GM23338 (cell line): ENCODE measurements at regions not wholly inside any gene's neighbourhood (a gene's known extent, or its start where the extent isn't known, plus 50 kb on each side); places are given as distances from the start of the nearest gene placed in this dataset.

Experiments
- ATAC-seq: fragments of 200-7000 bp; cut with Tn5 transposase; 3 replicates; pipeline ENCODE4 v1.9.1; 2020
- DNase-seq: peaks from one replicate; pipeline ENCODE4 v3.0.0-alpha.2; 2015; ENCODE audit warnings: low spot score
- H2AFZ ChIP-seq: fragments of 200-600 bp; sonication (generic); 2 replicates; pipeline ENCODE4 v1.8.0; 2016; ENCODE audit warnings: antibody characterized with exemption, mild to moderate bottlenecking, moderate library complexity
- H3F3A ChIP-seq: fragments of 200-600 bp; sonication (generic); replicated peaks from 2 replicates; pipeline ENCODE4 v1.8.0; 2017; ENCODE audit warnings: antibody characterized with exemption, mixed run types, low read depth
- H3K27ac ChIP-seq: fragments of 200-600 bp; sonication (generic); 2 replicates; pipeline ENCODE4 v1.6.1; 2016; ENCODE audit warnings: low read depth
- H3K27me3 ChIP-seq: fragments of 200-600 bp; sonication (generic); 2 replicates; pipeline ENCODE4 v1.8.0; 2016; ENCODE audit warnings: mild to moderate bottlenecking, mixed run types, moderate library complexity; ENCODE audit not compliant: insufficient read depth
- H3K36me3 ChIP-seq: fragments of 200-600 bp; sonication (generic); 2 replicates; pipeline ENCODE4 v1.8.0; 2016; ENCODE audit warnings: mild to moderate bottlenecking; ENCODE audit not compliant: insufficient read depth
- H3K4me1 ChIP-seq: fragments of 200-600 bp; sonication (generic); 2 replicates; pipeline ENCODE4 v1.8.0; 2016; ENCODE audit warnings: mild to moderate bottlenecking, moderate library complexity; ENCODE audit not compliant: insufficient read depth
- H3K4me2 ChIP-seq: fragments of 200-600 bp; sonication (generic); 2 replicates; pipeline ENCODE4 v1.7.1; 2017; ENCODE audit warnings: mixed run types
- H3K4me3 ChIP-seq: fragments of 200-600 bp; sonication (generic); 2 replicates; pipeline ENCODE4 v1.6.1; 2016; ENCODE audit warnings: mixed run types
- H3K79me2 ChIP-seq: fragments of 200-600 bp; sonication (generic); replicated peaks from 2 replicates; pipeline ENCODE4 v1.8.0; 2017; ENCODE audit warnings: mild to moderate bottlenecking; ENCODE audit not compliant: insufficient read depth
- H3K9me2 ChIP-seq: fragments of 200-600 bp; sonication (generic); 2 replicates; pipeline ENCODE4 v1.8.0; 2017; ENCODE audit not compliant: insufficient read depth
- H4K20me1 ChIP-seq: fragments of 200-600 bp; sonication (generic); replicated peaks from 2 replicates; pipeline ENCODE4 v1.8.0; 2017; ENCODE audit warnings: mild to moderate bottlenecking; ENCODE audit not compliant: insufficient read depth
- H3K27ac Mint-ChIP-seq: 2 replicates; pipeline ENCODE4 v1.8.0; 2020; ENCODE audit warnings: inconsistent platforms, mild to moderate bottlenecking, moderate library complexity, mixed read lengths
- H3K27me3 Mint-ChIP-seq: 3 replicates; pipeline ENCODE4 v1.8.0; 2022; ENCODE audit warnings: low read depth, mild to moderate bottlenecking, moderate library complexity, mixed read lengths, inconsistent platforms; ENCODE audit not compliant: insufficient read depth, poor library complexity
- H3K36me3 Mint-ChIP-seq: 3 replicates; pipeline ENCODE4 v1.8.0; 2021; ENCODE audit warnings: low read depth, mild to moderate bottlenecking, inconsistent platforms, moderate library complexity, mixed read lengths
- H3K4me1 Mint-ChIP-seq: 3 replicates; pipeline ENCODE4 v1.8.0; 2020; ENCODE audit warnings: mild to moderate bottlenecking, inconsistent platforms, mixed read lengths
- H3K4me3 Mint-ChIP-seq: 3 replicates; pipeline ENCODE4 v1.8.0; 2021; ENCODE audit warnings: moderate library complexity, mild to moderate bottlenecking, inconsistent platforms, mixed read lengths
- H3K9me3 Mint-ChIP-seq: 3 replicates; pipeline ENCODE4 v1.8.0; 2020; ENCODE audit warnings: moderate library complexity, mild to moderate bottlenecking, inconsistent platforms, mixed read lengths
- CREB1 ChIP-seq: fragments of 250-450 bp; sonication (Bioruptor Pico); IDR thresholded peaks from 2 replicates; pipeline ENCODE4 v1.5.0; 2020; ENCODE audit warnings: low read depth, mild to moderate bottlenecking, moderate library complexity
- CTCF ChIP-seq, 2 experiments: fragments of 200-600 bp in 1 of 2; sonication (generic) in 1 of 2; conservative IDR thresholded peaks; 2 replicates each; pipeline versions ENCODE4 v1.5.1 to v1.6.1; 2016 to 2017; ENCODE audit warnings: antibody characterized with exemption in 2 of 2, low read depth in 2 of 2, mild to moderate bottlenecking in 2 of 2, moderate library complexity in 1 of 2
- ETS1 ChIP-seq: IDR thresholded peaks from 2 replicates; pipeline ENCODE4 v1.6.1; 2016; ENCODE audit warnings: antibody characterized with exemption
- EZH2 ChIP-seq: fragments of 200-600 bp; sonication (generic); IDR thresholded peaks from one replicate; pipeline ENCODE4 v1.8.0; 2017; ENCODE audit warnings: antibody characterized with exemption, mild to moderate bottlenecking, low read depth; ENCODE audit not compliant: unreplicated experiment
- EZH2phosphoT487 ChIP-seq: fragments of 200-600 bp; sonication (generic); IDR thresholded peaks from one replicate; pipeline ENCODE4 v1.8.1; 2018; ENCODE audit warnings: antibody characterized with exemption; ENCODE audit not compliant: unreplicated experiment
- JUNB ChIP-seq: IDR thresholded peaks from one replicate; pipeline ENCODE4 v1.6.1; 2016; ENCODE audit warnings: antibody characterized with exemption; ENCODE audit not compliant: unreplicated experiment
- NANOG ChIP-seq: IDR thresholded peaks from 2 replicates; pipeline ENCODE4 v1.6.1; 2016; ENCODE audit warnings: antibody characterized with exemption, borderline replicate concordance
- POLR2AphosphoS5 ChIP-seq: IDR thresholded peaks from 2 replicates; pipeline ENCODE4 v1.6.1; 2016; ENCODE audit warnings: antibody characterized with exemption, low read depth
- STAT1 ChIP-seq: IDR thresholded peaks from one replicate; pipeline ENCODE4 v1.6.1; 2016; ENCODE audit warnings: antibody characterized with exemption; ENCODE audit not compliant: unreplicated experiment
- ZNF114 ChIP-seq: fragments of 250-450 bp; sonication (Bioruptor Pico); IDR thresholded peaks from 2 replicates; pipeline ENCODE4 v1.5.0; 2020; ENCODE audit warnings: mild to moderate bottlenecking, moderate library complexity
- ZNF331 ChIP-seq: fragments of 250-450 bp; sonication (Bioruptor Pico); IDR thresholded peaks from 2 replicates; pipeline ENCODE4 v1.5.0; 2020; ENCODE audit warnings: low read depth, mild to moderate bottlenecking, moderate library complexity
- ZNF462 ChIP-seq: fragments of 250-450 bp; sonication (Bioruptor Pico); IDR thresholded peaks from 2 replicates; pipeline ENCODE4 v1.5.0; 2020; ENCODE audit warnings: mild to moderate bottlenecking, moderate library complexity
- TF ChIP-seq, protein P1 (sequence below): IDR thresholded peaks from one replicate; pipeline ENCODE4 v1.6.1; 2018; ENCODE audit warnings: antibody characterized with exemption; ENCODE audit not compliant: unreplicated experiment

DNA sequence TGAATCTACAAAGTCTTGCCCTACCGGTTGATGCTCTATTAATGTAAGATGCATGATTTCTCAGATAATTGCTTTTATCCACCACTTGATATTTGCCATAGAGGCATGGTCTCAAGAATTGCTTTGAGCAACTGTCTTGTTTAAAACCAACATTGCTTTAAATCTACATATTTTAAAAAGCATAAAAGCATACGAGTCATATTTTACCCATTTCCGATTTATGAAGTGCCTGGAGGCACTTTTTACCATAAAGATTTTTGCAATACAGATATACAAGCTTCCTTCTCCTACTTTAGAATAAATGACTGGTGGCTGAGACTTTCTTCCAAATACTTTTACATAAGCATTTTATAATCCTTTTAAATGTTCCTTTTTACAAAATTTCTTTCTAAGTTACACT lies 517.6 kb downstream of the TXNL1 start:
- H3K27me3 Mint-ChIP-seq, result no peaks in the 10 kb centered on the region
- no peak for DNase-seq
- no peak for TF ChIP-seq POLR2AphosphoS5
- no peak for TF ChIP-seq ZNF331
- no peak for TF ChIP-seq ETS1
- no peak for TF ChIP-seq JUNB
- TF ChIP-seq NANOG, result no peak
- no peak for TF ChIP-seq ZNF114 (CRISPR knock-in tag)
- TF ChIP-seq, protein P1, sequence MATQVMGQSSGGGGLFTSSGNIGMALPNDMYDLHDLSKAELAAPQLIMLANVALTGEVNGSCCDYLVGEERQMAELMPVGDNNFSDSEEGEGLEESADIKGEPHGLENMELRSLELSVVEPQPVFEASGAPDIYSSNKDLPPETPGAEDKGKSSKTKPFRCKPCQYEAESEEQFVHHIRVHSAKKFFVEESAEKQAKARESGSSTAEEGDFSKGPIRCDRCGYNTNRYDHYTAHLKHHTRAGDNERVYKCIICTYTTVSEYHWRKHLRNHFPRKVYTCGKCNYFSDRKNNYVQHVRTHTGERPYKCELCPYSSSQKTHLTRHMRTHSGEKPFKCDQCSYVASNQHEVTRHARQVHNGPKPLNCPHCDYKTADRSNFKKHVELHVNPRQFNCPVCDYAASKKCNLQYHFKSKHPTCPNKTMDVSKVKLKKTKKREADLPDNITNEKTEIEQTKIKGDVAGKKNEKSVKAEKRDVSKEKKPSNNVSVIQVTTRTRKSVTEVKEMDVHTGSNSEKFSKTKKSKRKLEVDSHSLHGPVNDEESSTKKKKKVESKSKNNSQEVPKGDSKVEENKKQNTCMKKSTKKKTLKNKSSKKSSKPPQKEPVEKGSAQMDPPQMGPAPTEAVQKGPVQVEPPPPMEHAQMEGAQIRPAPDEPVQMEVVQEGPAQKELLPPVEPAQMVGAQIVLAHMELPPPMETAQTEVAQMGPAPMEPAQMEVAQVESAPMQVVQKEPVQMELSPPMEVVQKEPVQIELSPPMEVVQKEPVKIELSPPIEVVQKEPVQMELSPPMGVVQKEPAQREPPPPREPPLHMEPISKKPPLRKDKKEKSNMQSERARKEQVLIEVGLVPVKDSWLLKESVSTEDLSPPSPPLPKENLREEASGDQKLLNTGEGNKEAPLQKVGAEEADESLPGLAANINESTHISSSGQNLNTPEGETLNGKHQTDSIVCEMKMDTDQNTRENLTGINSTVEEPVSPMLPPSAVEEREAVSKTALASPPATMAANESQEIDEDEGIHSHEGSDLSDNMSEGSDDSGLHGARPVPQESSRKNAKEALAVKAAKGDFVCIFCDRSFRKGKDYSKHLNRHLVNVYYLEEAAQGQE, result no peak
- no peak for TF ChIP-seq EZH2
- no peak for TF ChIP-seq EZH2phosphoT487
- no peak for TF ChIP-seq CREB1 (CRISPR knock-in tag)
- no peak for TF ChIP-seq CTCF (conservative IDR thresholded peaks at IDR 0.05; ENCODE audit: low read depth in 2 of 2)
- no peak for TF ChIP-seq STAT1
- TF ChIP-seq ZNF462 (CRISPR knock-in tag), result no peak
- ATAC-seq, result no peak
- H4K20me1 ChIP-seq, result no peaks in the 10 kb centered on the region
- no peaks in the 10 kb centered on the region for H3K36me3 Mint-ChIP-seq
- H3K36me3 ChIP-seq, result no peaks in the 10 kb centered on the region
- no peaks in the 10 kb centered on the region for H3K9me3 Mint-ChIP-seq
- H3K4me1 Mint-ChIP-seq, result peaks cover 7% of the 10 kb centered on the region
- H3K4me1 ChIP-seq, result no peaks in the 10 kb centered on the region
- H3F3A ChIP-seq, result no peaks in the 10 kb centered on the region
- no peak overlapping the region for H3K27ac ChIP-seq
- no peak overlapping the region for H3K4me2 ChIP-seq
- H3K27ac Mint-ChIP-seq, result no peak overlapping the region
- no peaks in the 10 kb centered on the region for H3K79me2 ChIP-seq
- H3K4me3 Mint-ChIP-seq, result no peak overlapping the region
- no peak overlapping the region for H2AFZ ChIP-seq
- no peaks in the 10 kb centered on the region for H3K27me3 ChIP-seq
- no peaks in the 10 kb centered on the region; the same call in 1 of the 2 replicates for H3K9me2 ChIP-seq
- no peak overlapping the region for H3K4me3 ChIP-seq
